ENCODE measurements at regions not wholly inside any gene's neighbourhood (a gene's known extent, or its start where the extent isn't known, plus 50 kb on each side); places are given as distances from the start of the nearest gene placed in this dataset.

DNA sequence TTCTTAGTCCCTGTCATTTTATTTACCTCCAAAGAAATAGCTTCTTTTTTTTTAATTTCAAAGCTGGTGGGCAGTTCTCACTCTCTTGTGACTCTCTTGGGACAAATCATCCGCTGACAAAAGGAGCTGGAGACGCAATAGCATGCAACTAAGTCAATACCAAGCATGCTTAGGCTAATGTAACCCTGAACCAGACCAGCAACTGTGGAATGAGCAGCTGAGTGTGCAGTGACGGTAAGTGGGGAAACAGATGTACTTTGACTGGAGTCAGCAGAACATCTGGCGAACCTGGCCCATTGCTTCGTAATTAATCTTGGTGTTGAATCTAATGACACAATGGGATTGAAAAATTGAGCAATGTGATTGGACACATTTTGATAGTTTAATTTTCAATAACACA, 280.7 kb upstream of the PLXNA2 start (continued):
- TF ChIP-seq, protein P1, sequence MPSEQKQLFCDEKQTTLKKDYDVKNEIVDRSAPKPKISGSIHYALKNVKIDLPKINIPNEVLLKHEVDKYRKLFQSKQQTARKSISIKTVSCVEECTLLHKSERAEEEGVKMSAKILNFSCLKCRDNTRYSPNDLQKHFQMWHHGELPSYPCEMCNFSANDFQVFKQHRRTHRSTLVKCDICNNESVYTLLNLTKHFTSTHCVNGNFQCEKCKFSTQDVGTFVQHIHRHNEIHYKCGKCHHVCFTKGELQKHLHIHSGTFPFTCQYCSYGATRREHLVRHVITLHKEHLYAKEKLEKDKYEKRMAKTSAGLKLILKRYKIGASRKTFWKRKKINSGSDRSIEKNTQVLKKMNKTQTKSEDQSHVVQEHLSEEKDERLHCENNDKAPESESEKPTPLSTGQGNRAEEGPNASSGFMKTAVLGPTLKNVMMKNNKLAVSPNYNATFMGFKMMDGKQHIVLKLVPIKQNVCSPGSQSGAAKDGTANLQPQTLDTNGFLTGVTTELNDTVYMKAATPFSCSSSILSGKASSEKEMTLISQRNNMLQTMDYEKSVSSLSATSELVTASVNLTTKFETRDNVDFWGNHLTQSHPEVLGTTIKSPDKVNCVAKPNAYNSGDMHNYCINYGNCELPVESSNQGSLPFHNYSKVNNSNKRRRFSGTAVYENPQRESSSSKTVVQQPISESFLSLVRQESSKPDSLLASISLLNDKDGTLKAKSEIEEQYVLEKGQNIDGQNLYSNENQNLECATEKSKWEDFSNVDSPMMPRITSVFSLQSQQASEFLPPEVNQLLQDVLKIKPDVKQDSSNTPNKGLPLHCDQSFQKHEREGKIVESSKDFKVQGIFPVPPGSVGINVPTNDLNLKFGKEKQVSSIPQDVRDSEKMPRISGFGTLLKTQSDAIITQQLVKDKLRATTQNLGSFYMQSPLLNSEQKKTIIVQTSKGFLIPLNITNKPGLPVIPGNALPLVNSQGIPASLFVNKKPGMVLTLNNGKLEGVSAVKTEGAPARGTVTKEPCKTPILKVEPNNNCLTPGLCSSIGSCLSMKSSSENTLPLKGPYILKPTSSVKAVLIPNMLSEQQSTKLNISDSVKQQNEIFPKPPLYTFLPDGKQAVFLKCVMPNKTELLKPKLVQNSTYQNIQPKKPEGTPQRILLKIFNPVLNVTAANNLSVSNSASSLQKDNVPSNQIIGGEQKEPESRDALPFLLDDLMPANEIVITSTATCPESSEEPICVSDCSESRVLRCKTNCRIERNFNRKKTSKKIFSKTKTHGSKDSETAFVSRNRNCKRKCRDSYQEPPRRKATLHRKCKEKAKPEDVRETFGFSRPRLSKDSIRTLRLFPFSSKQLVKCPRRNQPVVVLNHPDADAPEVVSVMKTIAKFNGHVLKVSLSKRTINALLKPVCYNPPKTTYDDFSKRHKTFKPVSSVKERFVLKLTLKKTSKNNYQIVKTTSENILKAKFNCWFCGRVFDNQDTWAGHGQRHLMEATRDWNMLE (tag by site-specific recombination; conservative IDR thresholded peaks at IDR 0.05; ENCODE audit: low read depth): no peak
- TF ChIP-seq ZNF292 (tag by site-specific recombination; IDR thresholded peaks at IDR 0.05; ENCODE audit: borderline replicate concordance, low read depth) (no peak), ZNF114 (tag by site-specific recombination; IDR thresholded peaks at IDR 0.05) (no peak), ZNF16 (tag by site-specific recombination; IDR thresholded peaks at IDR 0.05; ENCODE audit: low read depth) (no peak), ZNF621 (tag by site-specific recombination; IDR thresholded peaks at IDR 0.05) (no peak), PRDM1 (tag by site-specific recombination; IDR thresholded peaks at IDR 0.05) (no peak), ZNF426 (tag by site-specific recombination; IDR thresholded peaks at IDR 0.05) (no peak), ZNF501 (tag by site-specific recombination; IDR thresholded peaks at IDR 0.05) (no peak), EGR2 (tag by site-specific recombination; IDR thresholded peaks at IDR 0.05; ENCODE audit: low read depth) (no peak), GLI4 (tag by site-specific recombination; IDR thresholded peaks at IDR 0.05) (no peak), ZBTB48 (tag by site-specific recombination; IDR thresholded peaks at IDR 0.05) (no peak), ZNF792 (tag by site-specific recombination; IDR thresholded peaks at IDR 0.05) (no peak)
- TF ChIP-seq, protein P2, sequence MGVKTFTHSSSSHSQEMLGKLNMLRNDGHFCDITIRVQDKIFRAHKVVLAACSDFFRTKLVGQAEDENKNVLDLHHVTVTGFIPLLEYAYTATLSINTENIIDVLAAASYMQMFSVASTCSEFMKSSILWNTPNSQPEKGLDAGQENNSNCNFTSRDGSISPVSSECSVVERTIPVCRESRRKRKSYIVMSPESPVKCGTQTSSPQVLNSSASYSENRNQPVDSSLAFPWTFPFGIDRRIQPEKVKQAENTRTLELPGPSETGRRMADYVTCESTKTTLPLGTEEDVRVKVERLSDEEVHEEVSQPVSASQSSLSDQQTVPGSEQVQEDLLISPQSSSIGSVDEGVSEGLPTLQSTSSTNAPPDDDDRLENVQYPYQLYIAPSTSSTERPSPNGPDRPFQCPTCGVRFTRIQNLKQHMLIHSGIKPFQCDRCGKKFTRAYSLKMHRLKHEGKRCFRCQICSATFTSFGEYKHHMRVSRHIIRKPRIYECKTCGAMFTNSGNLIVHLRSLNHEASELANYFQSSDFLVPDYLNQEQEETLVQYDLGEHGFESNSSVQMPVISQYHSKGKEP (tag by site-specific recombination; IDR thresholded peaks at IDR 0.05): no peak
- TF ChIP-seq, protein P3, sequence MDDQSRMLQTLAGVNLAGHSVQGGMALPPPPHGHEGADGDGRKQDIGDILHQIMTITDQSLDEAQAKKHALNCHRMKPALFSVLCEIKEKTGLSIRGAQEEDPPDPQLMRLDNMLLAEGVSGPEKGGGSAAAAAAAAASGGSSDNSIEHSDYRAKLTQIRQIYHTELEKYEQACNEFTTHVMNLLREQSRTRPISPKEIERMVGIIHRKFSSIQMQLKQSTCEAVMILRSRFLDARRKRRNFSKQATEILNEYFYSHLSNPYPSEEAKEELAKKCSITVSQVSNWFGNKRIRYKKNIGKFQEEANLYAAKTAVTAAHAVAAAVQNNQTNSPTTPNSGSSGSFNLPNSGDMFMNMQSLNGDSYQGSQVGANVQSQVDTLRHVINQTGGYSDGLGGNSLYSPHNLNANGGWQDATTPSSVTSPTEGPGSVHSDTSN (CRISPR knock-in tag; IDR thresholded peaks at IDR 0.05): no peak
- TF ChIP-seq, protein P4, sequence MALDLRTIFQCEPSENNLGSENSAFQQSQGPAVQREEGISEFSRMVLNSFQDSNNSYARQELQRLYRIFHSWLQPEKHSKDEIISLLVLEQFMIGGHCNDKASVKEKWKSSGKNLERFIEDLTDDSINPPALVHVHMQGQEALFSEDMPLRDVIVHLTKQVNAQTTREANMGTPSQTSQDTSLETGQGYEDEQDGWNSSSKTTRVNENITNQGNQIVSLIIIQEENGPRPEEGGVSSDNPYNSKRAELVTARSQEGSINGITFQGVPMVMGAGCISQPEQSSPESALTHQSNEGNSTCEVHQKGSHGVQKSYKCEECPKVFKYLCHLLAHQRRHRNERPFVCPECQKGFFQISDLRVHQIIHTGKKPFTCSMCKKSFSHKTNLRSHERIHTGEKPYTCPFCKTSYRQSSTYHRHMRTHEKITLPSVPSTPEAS (tag by site-specific recombination; IDR thresholded peaks at IDR 0.05): no peak

DNA sequence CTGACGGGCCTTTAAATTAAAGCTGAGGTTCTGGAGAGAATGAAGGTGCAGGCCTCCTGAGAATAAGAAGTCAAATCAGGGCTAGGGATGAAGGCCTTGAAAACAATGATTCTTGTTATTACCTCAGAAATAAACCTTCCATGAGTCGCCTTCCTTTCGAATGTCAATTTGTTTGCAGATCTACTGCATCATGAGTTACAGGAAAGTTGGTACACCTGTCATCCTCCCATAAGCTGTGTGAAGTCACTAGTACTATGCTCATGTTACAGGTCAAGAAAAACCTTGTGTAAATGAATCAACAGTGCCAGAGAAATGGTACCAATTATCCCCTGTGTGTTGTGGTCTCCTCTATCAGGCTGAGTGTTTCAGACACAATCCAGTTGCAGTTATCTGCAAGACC, 281.2 kb upstream of the PLXNA2 start:
- Histone ChIP-seq H3K36me3 (ENCODE audit: control insufficient read depth in 2 of 2, insufficient read depth in 1 of 2, low read length in 2 of 2) (no peaks in the 10 kb centered on the region), H3K4me3 (ENCODE audit: low read depth, low read length) (no peak overlapping the region), H3K9me3 (ENCODE audit: control insufficient read depth, insufficient read depth, low read depth, low read length) (no peaks in the 10 kb centered on the region), H3K27ac (ENCODE audit: extremely low read depth, low read depth, low read length) (no peak overlapping the region), H3K4me1 (ENCODE audit: control insufficient read depth, insufficient read depth, low read length) (peaks cover 5% of the 10 kb centered on the region)
- ChIA-PET POLR2A (no interaction called here), CTCF (interaction anchor here (0.8 kb wide), 1 partner anchor 16 kb away, joined by 3 read pairs; no protein-coding TSS in a partner anchor)
- TF ChIP-seq ZBTB1 (tag by site-specific recombination; IDR thresholded peaks at IDR 0.05) (no peak), ZEB2 (tag by site-specific recombination; IDR thresholded peaks at IDR 0.05) (no peak)
- TF ChIP-seq, protein P5, sequence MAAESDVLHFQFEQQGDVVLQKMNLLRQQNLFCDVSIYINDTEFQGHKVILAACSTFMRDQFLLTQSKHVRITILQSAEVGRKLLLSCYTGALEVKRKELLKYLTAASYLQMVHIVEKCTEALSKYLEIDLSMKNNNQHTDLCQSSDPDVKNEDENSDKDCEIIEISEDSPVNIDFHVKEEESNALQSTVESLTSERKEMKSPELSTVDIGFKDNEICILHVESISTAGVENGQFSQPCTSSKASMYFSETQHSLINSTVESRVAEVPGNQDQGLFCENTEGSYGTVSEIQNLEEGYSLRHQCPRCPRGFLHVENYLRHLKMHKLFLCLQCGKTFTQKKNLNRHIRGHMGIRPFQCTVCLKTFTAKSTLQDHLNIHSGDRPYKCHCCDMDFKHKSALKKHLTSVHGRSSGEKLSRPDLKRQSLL (tag by site-specific recombination; IDR thresholded peaks at IDR 0.05): no peak
- TF ChIP-seq, protein P6, sequence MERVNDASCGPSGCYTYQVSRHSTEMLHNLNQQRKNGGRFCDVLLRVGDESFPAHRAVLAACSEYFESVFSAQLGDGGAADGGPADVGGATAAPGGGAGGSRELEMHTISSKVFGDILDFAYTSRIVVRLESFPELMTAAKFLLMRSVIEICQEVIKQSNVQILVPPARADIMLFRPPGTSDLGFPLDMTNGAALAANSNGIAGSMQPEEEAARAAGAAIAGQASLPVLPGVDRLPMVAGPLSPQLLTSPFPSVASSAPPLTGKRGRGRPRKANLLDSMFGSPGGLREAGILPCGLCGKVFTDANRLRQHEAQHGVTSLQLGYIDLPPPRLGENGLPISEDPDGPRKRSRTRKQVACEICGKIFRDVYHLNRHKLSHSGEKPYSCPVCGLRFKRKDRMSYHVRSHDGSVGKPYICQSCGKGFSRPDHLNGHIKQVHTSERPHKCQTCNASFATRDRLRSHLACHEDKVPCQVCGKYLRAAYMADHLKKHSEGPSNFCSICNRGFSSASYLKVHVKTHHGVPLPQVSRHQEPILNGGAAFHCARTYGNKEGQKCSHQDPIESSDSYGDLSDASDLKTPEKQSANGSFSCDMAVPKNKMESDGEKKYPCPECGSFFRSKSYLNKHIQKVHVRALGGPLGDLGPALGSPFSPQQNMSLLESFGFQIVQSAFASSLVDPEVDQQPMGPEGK (tag by site-specific recombination; IDR thresholded peaks at IDR 0.05): no peak
